HG02938 (cell line): ENCODE measurements at regions not wholly inside any gene's neighbourhood (a gene's known extent, or its start where the extent isn't known, plus 50 kb on each side); places are given as distances from the start of the nearest gene placed in this dataset.
"Not testable (repeated sequence)": the region's sequence is repeated elsewhere in the genome, so short reads cannot be mapped to it uniquely, and the experiment has no call there.

ENCODE experiments used
- ATAC-seq: cut with Tn5 transposase; IDR thresholded peaks from one replicate; pipeline ENCODE4 v1.9.1; 2021; ENCODE audit warnings: mild to moderate bottlenecking, moderate library complexity; ENCODE audit not compliant: unreplicated experiment

DNA sequence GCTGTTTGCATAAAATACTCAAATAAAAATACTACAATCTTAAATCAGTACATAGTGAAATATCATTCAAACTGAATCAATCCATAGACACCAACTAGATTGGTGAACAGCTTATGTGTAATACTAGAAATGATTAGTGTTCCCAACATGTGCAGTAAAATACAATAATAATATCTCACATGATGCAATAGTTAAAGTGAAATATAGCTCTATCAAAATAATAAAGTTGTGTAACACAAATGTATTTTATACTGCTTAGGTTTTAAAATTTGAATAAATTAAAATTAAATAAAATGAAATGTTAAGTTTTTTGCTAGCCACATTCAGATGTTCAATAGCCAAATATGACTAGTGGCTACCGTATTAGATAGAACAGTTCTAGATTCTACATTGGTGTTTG, 714.1 kb downstream of the ZNF385D start:
- no peak for ATAC-seq

- ATAC-seq = no peak
These were observed 722.6 kb downstream of the ZNF385D start for GRCh38 chr3:21028412-21028811.

GRCh38 chr3:21024563-21024962, 726.4 kb downstream of the ZNF385D start:
- no peak for ATAC-seq

DNA sequence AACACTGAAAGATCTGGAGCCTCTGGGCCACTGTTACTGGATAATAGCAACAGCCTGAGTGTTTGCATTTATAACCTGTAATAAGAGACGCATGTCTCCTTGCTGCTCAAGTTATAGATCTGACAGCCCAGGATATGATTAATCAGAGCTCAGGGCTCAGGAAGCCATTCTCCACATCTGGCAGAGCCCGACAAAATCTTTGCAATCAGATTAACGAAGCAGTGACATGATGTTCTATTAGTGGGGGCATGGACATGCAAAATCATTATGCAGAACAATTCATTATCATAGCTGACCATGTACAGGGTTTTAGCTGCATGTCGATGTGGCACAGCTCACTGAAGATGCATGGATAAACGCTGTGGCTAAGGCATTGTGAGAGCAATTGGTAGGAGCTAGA, 730.3 kb downstream of the ZNF385D start:
- ATAC-seq = no peak

- no peak for ATAC-seq
These were observed 731.0 kb downstream of the ZNF385D start for GRCh38 chr3:21020043-21020442.

DNA sequence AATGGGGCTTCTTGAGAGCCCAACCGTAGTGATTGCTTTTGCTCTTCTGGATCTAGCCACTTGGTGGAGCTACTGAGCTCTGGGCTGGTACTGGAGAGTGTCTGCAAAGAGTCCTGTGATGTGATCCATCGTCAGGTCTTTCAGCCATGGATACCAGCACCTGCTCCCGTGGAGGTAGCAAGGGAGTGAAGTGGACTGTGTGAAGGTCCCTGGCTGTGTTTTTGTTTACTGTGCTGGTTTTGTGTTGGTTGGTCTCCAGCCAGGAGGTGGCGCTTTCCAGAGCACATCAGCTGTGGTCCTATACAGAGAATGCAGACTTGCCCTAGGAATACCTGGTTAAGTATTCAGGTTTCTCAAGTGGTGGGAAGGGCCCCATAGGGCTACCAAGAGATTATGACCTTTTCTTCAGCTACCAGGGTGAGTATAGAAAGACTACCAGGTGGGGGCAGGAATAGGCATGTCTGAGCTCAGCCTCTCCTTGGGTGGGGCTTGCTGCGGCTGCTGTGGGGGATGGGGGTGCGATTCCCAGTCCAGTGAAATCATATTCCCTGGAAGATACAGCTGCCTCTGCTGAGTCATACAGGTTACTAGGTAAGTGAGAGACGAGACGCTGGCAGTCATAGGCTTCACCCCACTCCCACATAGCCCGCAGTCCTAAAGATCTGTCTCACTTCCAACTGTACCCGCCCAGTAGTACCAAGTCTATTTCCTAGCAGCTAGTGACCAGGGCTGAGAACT, 733.7 kb downstream of the ZNF385D start:
- no peak for ATAC-seq

- ATAC-seq = no peak
These were observed 737.4 kb downstream of the ZNF385D start for GRCh38 chr3:21013566-21013965.

- no peak for ATAC-seq
These were observed 751.3 kb downstream of the ZNF385D start for GRCh38 chr3:20999661-21000060.

DNA sequence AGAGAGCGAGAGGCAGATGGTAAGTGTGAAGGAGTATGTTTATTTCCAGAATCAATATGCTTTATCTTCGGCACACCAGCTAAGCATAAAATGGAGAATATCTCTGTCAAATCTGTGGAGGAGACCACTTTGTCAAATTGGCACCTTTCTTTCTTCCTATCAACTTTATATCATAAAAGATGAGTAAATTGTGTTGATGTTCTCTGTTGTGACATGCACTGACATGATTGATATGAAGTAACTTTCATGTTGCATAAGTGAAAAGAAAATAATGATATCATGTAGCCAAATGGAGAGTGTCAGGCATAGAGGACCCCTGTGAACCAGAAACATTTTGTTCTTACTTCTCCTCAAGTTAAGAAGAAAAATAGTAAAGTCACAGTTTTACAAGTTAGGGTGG, 753.8 kb downstream of the ZNF385D start:
- ATAC-seq = no peak

GRCh38 chr3:20990896-20991295, 760.1 kb downstream of the ZNF385D start:
- ATAC-seq = no peak

DNA sequence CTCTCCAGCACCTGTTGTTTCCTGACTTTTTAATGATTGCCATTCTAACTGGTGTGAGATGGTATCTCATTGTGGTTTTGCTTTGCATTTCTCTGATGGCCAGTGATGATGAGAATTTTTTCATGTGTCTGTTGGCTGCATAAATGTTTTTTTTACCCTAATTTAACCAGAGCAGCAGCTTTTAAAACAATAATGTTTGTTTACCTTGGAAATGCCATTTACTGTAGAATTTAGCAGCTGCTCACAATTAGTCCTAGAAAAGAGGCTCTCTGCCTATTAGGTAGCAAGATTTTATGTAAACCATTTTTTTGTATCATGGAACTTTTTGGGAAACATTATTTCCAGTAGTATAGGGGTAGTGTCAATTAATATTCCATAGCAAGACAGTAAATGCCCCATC, 761.4 kb downstream of the ZNF385D start:
- ATAC-seq = not testable (repeated sequence)

DNA sequence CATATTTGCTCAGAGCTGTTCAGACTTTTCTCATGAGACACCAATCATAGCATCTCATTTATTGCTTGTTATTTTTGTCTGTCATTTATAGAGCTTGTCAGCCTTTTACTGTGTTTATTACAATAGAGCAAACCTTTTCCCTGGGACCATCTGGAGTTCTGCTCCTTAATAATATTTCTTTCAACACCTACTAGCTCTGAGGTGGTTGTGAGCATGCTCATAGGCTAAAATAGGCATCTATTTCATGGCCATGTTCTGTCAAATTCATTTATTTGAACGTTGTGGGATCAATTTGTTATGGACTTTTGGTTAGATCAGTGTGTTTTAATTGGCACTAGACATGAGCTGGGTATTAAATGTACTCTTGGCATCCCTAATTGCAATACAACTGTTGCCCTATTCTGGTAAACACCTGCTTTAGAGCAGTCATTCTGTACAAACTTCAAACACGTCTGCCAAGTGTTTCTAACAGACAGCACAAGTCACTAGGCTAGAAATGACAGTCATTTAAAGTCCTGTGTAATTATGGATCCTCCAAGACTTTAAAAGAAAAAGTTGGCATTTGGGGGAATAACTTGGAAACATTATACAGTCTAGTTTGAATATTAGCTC, 766.3 kb downstream of the ZNF385D start:
- ATAC-seq = no peak

- no peak for ATAC-seq
These were observed 775.8 kb downstream of the ZNF385D start for GRCh38 chr3:20975188-20975651.

- ATAC-seq = no peak
These were observed 776.6 kb downstream of the ZNF385D start for GRCh38 chr3:20974396-20974795.

DNA sequence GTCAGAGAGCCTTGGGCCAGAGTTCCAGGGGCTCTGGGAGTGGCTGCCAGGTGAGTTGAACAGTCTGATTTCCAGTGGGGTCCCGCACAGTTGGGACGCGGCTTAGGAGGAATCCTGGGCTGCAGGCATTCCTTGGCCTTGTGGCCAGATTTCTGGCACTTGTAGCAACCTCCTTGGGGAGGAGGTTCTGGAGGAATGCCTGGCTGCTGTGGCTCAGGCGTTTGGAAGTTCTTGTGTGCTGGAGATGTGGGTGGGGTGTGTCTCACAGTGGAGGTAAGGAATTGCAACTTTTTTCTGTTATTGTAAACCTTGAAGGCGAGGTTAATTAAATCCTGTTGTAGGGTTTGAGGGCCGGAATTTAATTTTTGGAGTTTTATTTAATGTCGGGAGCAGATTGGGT, 780.2 kb downstream of the ZNF385D start:
- ATAC-seq = not testable (repeated sequence)

GRCh38 chr3:20967485-20967884, 781.5 kb upstream of the SGO1 start:
- not testable (repeated sequence) for ATAC-seq

- no peak for ATAC-seq
These were observed 772.2 kb upstream of the SGO1 start for GRCh38 chr3:20958161-20958560.

DNA sequence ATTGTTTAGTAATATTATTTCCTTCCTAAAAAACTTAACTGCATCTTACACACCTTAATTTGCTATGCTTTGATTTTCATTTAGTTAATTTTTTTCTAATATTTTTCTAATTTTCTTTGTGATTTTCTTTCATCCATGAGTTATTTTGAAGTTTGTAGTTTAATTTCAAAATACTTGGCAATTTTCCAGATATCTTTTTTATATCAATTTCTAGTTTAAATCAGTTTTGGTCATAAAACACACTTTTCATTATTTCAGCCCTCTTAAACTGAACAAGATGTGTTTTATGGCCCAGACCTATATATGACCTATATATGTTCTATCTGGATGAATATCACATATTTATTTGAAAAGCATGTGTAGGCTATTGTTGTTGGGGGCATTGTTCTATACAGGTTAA, 759.9 kb upstream of the SGO1 start:
- no peak for ATAC-seq

- no peak for ATAC-seq
These were observed 749.8 kb upstream of the SGO1 start for GRCh38 chr3:20935791-20936190.

- ATAC-seq = no peak
These were observed 745.8 kb upstream of the SGO1 start for GRCh38 chr3:20931834-20932233.

GRCh38 chr3:20930034-20930433, 744.0 kb upstream of the SGO1 start:
- no peak for ATAC-seq

GRCh38 chr3:20924646-20925385, 738.8 kb upstream of the SGO1 start:
- ATAC-seq = no peak
